HL-60 (cell line): ENCODE measurements at regions not wholly inside any gene's neighbourhood (a gene's known extent, or its start where the extent isn't known, plus 50 kb on each side); places are given as distances from the start of the nearest gene placed in this dataset.

Experiments
- DNase-seq, 2 experiments: peaks; one replicate each; pipeline ENCODE4 v3.0.0-alpha.2; 2010 to 2020; ENCODE audit warnings: low read depth in 1 of 2, low spot score in 1 of 2
- H3K27ac ChIP-seq: fragments of 250-450 bp; sonication (Bioruptor Pico); replicated peaks from 2 replicates; pipeline ENCODE4 v1.5.1; 2020; ENCODE audit warnings: mild to moderate bottlenecking, moderate library complexity
- H3K27me3 ChIP-seq: fragments of 250-450 bp; sonication (Bioruptor Pico); 2 replicates; pipeline ENCODE4 v1.5.1; 2021; ENCODE audit warnings: mild to moderate bottlenecking, moderate library complexity; ENCODE audit not compliant: insufficient read depth, poor library complexity, severe bottlenecking
- H3K4me3 ChIP-seq: replicated peaks from 2 replicates; pipeline ENCODE4 v1.5.1; 2011; ENCODE audit warnings: mild to moderate bottlenecking, control low read depth, low read length; ENCODE audit not compliant: insufficient read depth
- CTCF ChIP-seq: IDR thresholded peaks from one replicate; pipeline ENCODE4 v1.5.1; 2011; ENCODE audit warnings: low read length, control low read depth, inconsistent platforms; ENCODE audit not compliant: insufficient read depth
- GABPA ChIP-seq: IDR thresholded peaks from 2 replicates; pipeline ENCODE4 v1.6.1; 2012; ENCODE audit warnings: low read depth
- POLR2AphosphoS5 ChIP-seq: IDR thresholded peaks from 2 replicates; pipeline ENCODE4 v1.6.1; 2012; ENCODE audit warnings: low read depth
- REST ChIP-seq: IDR thresholded peaks from 2 replicates; pipeline ENCODE4 v1.6.1; 2012; ENCODE audit warnings: low read depth; ENCODE audit not compliant: insufficient replicate concordance
- SPI1 ChIP-seq: IDR thresholded peaks from 2 replicates; pipeline ENCODE4 v1.6.1; 2012; ENCODE audit warnings: low read depth, mild to moderate bottlenecking, borderline replicate concordance

GRCh38 chr13:105921711-105922110 lies 613.8 kb downstream of the EFNB2 start:
- H3K27ac ChIP-seq = no peak overlapping the region
- H3K4me3 ChIP-seq = no peak overlapping the region
- no peak for DNase-seq
- TF ChIP-seq CTCF (no peak), POLR2AphosphoS5 (no peak), REST (no peak), GABPA (no peak), SPI1 (no peak)
- no peaks in the 10 kb centered on the region for H3K27me3 ChIP-seq

- DNase-seq = no peak
- Histone ChIP-seq H3K27ac (no peak overlapping the region), H3K27me3 (no peaks in the 10 kb centered on the region), H3K4me3 (no peak overlapping the region)
- TF ChIP-seq CTCF (no peak), SPI1 (no peak), POLR2AphosphoS5 (no peak), REST (no peak), GABPA (no peak)
These were observed 615.1 kb downstream of the EFNB2 start for GRCh38 chr13:105920370-105920769.

- no peak for DNase-seq
- TF ChIP-seq GABPA = no peak
- TF ChIP-seq REST = no peak
- no peak for TF ChIP-seq SPI1
- no peak for TF ChIP-seq CTCF
- no peak for TF ChIP-seq POLR2AphosphoS5
- H3K27ac ChIP-seq = no peak overlapping the region
- no peaks in the 10 kb centered on the region for H3K27me3 ChIP-seq
- no peak overlapping the region for H3K4me3 ChIP-seq
These were observed 616.4 kb downstream of the EFNB2 start for GRCh38 chr13:105918842-105919741.
